ENCODE measurements at regions not wholly inside any gene's neighbourhood (a gene's known extent, or its start where the extent isn't known, plus 50 kb on each side); places are given as distances from the start of the nearest gene placed in this dataset.
"Not testable (repeated sequence)": the region's sequence is repeated elsewhere in the genome, so short reads cannot be mapped to it uniquely, and the experiment has no call there.

- H3K27ac ChIP-seq (ENCODE audit: low read length) = no peak overlapping the region
Measured at GRCh38 chr1:106378261-106378660, 678.2 kb upstream of the PRMT6 start.

GRCh38 chr1:106380772-106381171, 675.7 kb upstream of the PRMT6 start:
- Histone ChIP-seq H4K20me1 (ENCODE audit: insufficient read depth, low read length) (no peaks in the 10 kb centered on the region), H3K27ac (ENCODE audit: low read length) (peak overlapping the region; percentile 70), H3K9ac (ENCODE audit: low read length) (peak overlapping the region; percentile 27; the same call in 1 of the 2 replicates), H3K4me3 (ENCODE audit: low read length) (peak overlapping the region; percentile 39), H3K79me2 (ENCODE audit: low read length) (no peaks in the 10 kb centered on the region), H3K4me1 (ENCODE audit: low read length) (peaks cover 23% of the 10 kb centered on the region), H2AFZ (ENCODE audit: low read depth, low read length) (peak overlapping the region; percentile 75), H3K36me3 (replicated peaks; ENCODE audit: low read depth, low read length) (no peaks in the 10 kb centered on the region), H3K9me3 (ENCODE audit: insufficient read depth, low read length) (no peaks in the 10 kb centered on the region), H3K4me2 (ENCODE audit: low read length) (peak overlapping the region; percentile 61), H3K27me3 (ENCODE audit: low read depth, low read length) (no peaks in the 10 kb centered on the region)
- TF ChIP-seq EZH2phosphoT487 (IDR thresholded peaks at IDR 0.05; ENCODE audit: low read depth) = no peak
- TF ChIP-seq, protein P1, sequence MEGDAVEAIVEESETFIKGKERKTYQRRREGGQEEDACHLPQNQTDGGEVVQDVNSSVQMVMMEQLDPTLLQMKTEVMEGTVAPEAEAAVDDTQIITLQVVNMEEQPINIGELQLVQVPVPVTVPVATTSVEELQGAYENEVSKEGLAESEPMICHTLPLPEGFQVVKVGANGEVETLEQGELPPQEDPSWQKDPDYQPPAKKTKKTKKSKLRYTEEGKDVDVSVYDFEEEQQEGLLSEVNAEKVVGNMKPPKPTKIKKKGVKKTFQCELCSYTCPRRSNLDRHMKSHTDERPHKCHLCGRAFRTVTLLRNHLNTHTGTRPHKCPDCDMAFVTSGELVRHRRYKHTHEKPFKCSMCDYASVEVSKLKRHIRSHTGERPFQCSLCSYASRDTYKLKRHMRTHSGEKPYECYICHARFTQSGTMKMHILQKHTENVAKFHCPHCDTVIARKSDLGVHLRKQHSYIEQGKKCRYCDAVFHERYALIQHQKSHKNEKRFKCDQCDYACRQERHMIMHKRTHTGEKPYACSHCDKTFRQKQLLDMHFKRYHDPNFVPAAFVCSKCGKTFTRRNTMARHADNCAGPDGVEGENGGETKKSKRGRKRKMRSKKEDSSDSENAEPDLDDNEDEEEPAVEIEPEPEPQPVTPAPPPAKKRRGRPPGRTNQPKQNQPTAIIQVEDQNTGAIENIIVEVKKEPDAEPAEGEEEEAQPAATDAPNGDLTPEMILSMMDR (IDR thresholded peaks at IDR 0.05; ENCODE audit: low read depth, low read length) = no peak

More at GRCh38 chr1:106378261-106378660, 678.2 kb upstream of the PRMT6 start:
- Histone ChIP-seq H2AFZ (ENCODE audit: low read depth, low read length) (no peak overlapping the region), H3K27me3 (ENCODE audit: low read depth, low read length) (no peaks in the 10 kb centered on the region), H3K9me3 (ENCODE audit: insufficient read depth, low read length) (no peaks in the 10 kb centered on the region), H3K36me3 (replicated peaks; ENCODE audit: low read depth, low read length) (no peaks in the 10 kb centered on the region), H3K79me2 (ENCODE audit: low read length) (no peaks in the 10 kb centered on the region), H4K20me1 (ENCODE audit: insufficient read depth, low read length) (no peaks in the 10 kb centered on the region), H3K9ac (ENCODE audit: low read length) (no peak overlapping the region), H3K4me1 (ENCODE audit: low read length) (peaks cover 23% of the 10 kb centered on the region), H3K4me2 (ENCODE audit: low read length) (no peak overlapping the region), H3K4me3 (ENCODE audit: low read length) (no peak overlapping the region)
- TF ChIP-seq EZH2phosphoT487 (IDR thresholded peaks at IDR 0.05; ENCODE audit: low read depth) = no peak
- TF ChIP-seq, protein P1 (IDR thresholded peaks at IDR 0.05; ENCODE audit: low read depth, low read length) = no peak

DNA sequence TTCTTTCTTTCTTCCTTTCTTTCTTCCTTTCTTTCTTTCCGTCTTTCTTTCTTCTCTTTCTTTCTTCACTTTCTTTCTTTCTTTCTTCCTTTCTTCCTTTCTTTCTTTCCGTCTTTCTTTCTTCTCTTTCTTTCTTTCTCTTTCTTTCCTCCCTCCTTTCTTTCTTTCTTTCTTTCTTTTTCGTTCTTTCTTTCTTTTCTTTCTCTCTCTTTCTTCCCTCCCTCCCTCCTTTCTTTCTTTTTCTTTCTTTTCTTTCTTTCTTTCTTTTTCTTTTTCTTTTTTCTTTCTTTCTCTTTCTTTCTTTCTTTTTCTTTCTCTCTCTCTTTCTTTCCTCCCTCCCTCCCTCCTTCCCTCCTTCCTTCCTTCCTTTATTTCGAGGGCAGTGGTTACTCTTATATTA, 667.3 kb upstream of the PRMT6 start:
- H3K4me3 ChIP-seq (ENCODE audit: low read length); H3K4me1 ChIP-seq (ENCODE audit: low read length); H3K9me3 ChIP-seq (ENCODE audit: insufficient read depth, low read length); H3K4me2 ChIP-seq (ENCODE audit: low read length); H3K36me3 ChIP-seq (replicated peaks; ENCODE audit: low read depth, low read length); H3K79me2 ChIP-seq (ENCODE audit: low read length); H4K20me1 ChIP-seq (ENCODE audit: insufficient read depth, low read length); H3K9ac ChIP-seq (ENCODE audit: low read length); H3K27me3 ChIP-seq (ENCODE audit: low read depth, low read length); H2AFZ ChIP-seq (ENCODE audit: low read depth, low read length); H3K27ac ChIP-seq (ENCODE audit: low read length): not testable (repeated sequence)

GRCh38 chr1:106393046-106393445, 663.4 kb upstream of the PRMT6 start:
- no peaks in the 10 kb centered on the region for H4K20me1 ChIP-seq (ENCODE audit: insufficient read depth, low read length)
- H3K9me3 ChIP-seq (ENCODE audit: insufficient read depth, low read length) = no peaks in the 10 kb centered on the region
- no peak overlapping the region for H3K4me3 ChIP-seq (ENCODE audit: low read length)
- H3K27ac ChIP-seq (ENCODE audit: low read length) = no peak overlapping the region
- no peaks in the 10 kb centered on the region for H3K36me3 ChIP-seq (replicated peaks; ENCODE audit: low read depth, low read length)
- no peak overlapping the region for H2AFZ ChIP-seq (ENCODE audit: low read depth, low read length)
- H3K27me3 ChIP-seq (ENCODE audit: low read depth, low read length) = no peaks in the 10 kb centered on the region
- H3K4me2 ChIP-seq (ENCODE audit: low read length) = no peak overlapping the region
- H3K4me1 ChIP-seq (ENCODE audit: low read length) = no peaks in the 10 kb centered on the region
- H3K9ac ChIP-seq (ENCODE audit: low read length) = no peak overlapping the region
- H3K79me2 ChIP-seq (ENCODE audit: low read length) = no peaks in the 10 kb centered on the region
- TF ChIP-seq, protein P1 (IDR thresholded peaks at IDR 0.05; ENCODE audit: low read depth, low read length) = no peak
- TF ChIP-seq EZH2phosphoT487 (IDR thresholded peaks at IDR 0.05; ENCODE audit: low read depth) = no peak

- TF ChIP-seq, protein P1 (IDR thresholded peaks at IDR 0.05; ENCODE audit: low read depth, low read length) = no peak
- TF ChIP-seq EZH2phosphoT487 (IDR thresholded peaks at IDR 0.05; ENCODE audit: low read depth) = no peak
- Histone ChIP-seq H2AFZ (ENCODE audit: low read depth, low read length) (no peak overlapping the region), H3K36me3 (replicated peaks; ENCODE audit: low read depth, low read length) (no peaks in the 10 kb centered on the region), H3K4me2 (ENCODE audit: low read length) (no peak overlapping the region), H3K4me1 (ENCODE audit: low read length) (no peaks in the 10 kb centered on the region), H3K27ac (ENCODE audit: low read length) (no peak overlapping the region), H3K4me3 (ENCODE audit: low read length) (no peak overlapping the region), H3K9ac (ENCODE audit: low read length) (no peak overlapping the region), H4K20me1 (ENCODE audit: insufficient read depth, low read length) (no peaks in the 10 kb centered on the region), H3K9me3 (ENCODE audit: insufficient read depth, low read length) (no peaks in the 10 kb centered on the region), H3K79me2 (ENCODE audit: low read length) (no peaks in the 10 kb centered on the region), H3K27me3 (ENCODE audit: low read depth, low read length) (no peaks in the 10 kb centered on the region)
Measured at GRCh38 chr1:106396020-106396419, 660.5 kb upstream of the PRMT6 start.

All from OCI-LY3 (cell line).